DND-41 (cell line): ENCODE measurements at regions not wholly inside any gene's neighbourhood (a gene's known extent, or its start where the extent isn't known, plus 50 kb on each side); places are given as distances from the start of the nearest gene placed in this dataset.

ENCODE experiments used
- CTCF ChIP-seq: IDR thresholded peaks from 2 replicates; pipeline ENCODE4 v1.5.1; 2012; ENCODE audit warnings: borderline replicate concordance, low read length, moderate library complexity, mild to moderate bottlenecking; ENCODE audit not compliant: poor library complexity, severe bottlenecking; ENCODE audit errors: extremely low read depth
- EZH2 ChIP-seq: IDR thresholded peaks from 3 replicates; pipeline ENCODE4 v1.6.1; 2012; ENCODE audit warnings: borderline replicate concordance, low read depth, mild to moderate bottlenecking, moderate library complexity, low read length, inconsistent platforms; ENCODE audit not compliant: severe bottlenecking

- peak; percentile 44 for TF ChIP-seq CTCF
- TF ChIP-seq EZH2 = no peak
Observed at GRCh38 chr1:25068829-25069228, 138.8 kb upstream of the RUNX3 start.
